CD4-positive, alpha-beta T cell (primary cell): ENCODE measurements at regions not wholly inside any gene's neighbourhood (a gene's known extent, or its start where the extent isn't known, plus 50 kb on each side); places are given as distances from the start of the nearest gene placed in this dataset.
"Not testable (repeated sequence)": the region's sequence is repeated elsewhere in the genome, so short reads cannot be mapped to it uniquely, and the experiment has no call there.

ENCODE experiments used
- ATAC-seq: fragments of 200-7000 bp; cut with Tn5 transposase; one replicate; pipeline ENCODE4 v1.10.0; 2022; ENCODE audit warnings: mild to moderate bottlenecking; ENCODE audit not compliant: poor library complexity
- CTCF ChIA-PET: fragments of 350-600 bp; sonication (Branson Sonifier 250); formaldehyde crosslinking; loops from one replicate; lab custom pipeline; 2021; ENCODE audit warnings: antibody characterized with exemption, inconsistent platforms; lab: Charles Lee
- POLR2A ChIA-PET: fragments of 350-600 bp; sonication (Branson Sonifier 250); formaldehyde crosslinking; loops from one replicate; lab custom pipeline; 2021; ENCODE audit warnings: antibody characterized with exemption, inconsistent platforms; lab: Charles Lee
- DNase-seq, 14 experiments: peaks; one replicate each; pipeline ENCODE4 v3.0.0-alpha.2; 2013 to 2020; ENCODE audit warnings: mixed read lengths in 2 of 14
- H3K27ac ChIP-seq, 2 donors: one replicate each; pipeline versions ENCODE4 v1.5.1 to v1.7.0; 2013; ENCODE audit warnings: low read length in 2 of 2, low read depth in 1 of 2, mild to moderate bottlenecking in 1 of 2
- H3K27me3 ChIP-seq, 2 experiments: 1 replicate in 1 of 2; 2 replicates in 1 of 2; pipeline versions ENCODE4 v1.6.1 to v1.7.0; 2013; ENCODE audit warnings: low read length in 2 of 2, control low read depth in 1 of 2, mild to moderate bottlenecking in 1 of 2, moderate library complexity in 1 of 2; ENCODE audit not compliant: insufficient read depth in 2 of 2, control insufficient read depth in 1 of 2
- H3K36me3 ChIP-seq: one replicate; pipeline ENCODE4 v1.6.1; 2013; ENCODE audit warnings: low read length, control low read depth; ENCODE audit not compliant: insufficient read depth
- H3K4me1 ChIP-seq: one replicate; pipeline ENCODE4 v1.6.1; 2013; ENCODE audit warnings: low read length, control low read depth; ENCODE audit not compliant: insufficient read depth
- H3K4me3 ChIP-seq: one replicate; pipeline ENCODE4 v1.5.1; 2013; ENCODE audit warnings: mild to moderate bottlenecking, low read length, moderate library complexity
- H3K9me3 ChIP-seq, 2 experiments: 1 replicate in 1 of 2; 2 replicates in 1 of 2; pipeline versions ENCODE4 v1.6.1 to v1.7.0; 2013; ENCODE audit warnings: low read length in 2 of 2, mild to moderate bottlenecking in 2 of 2, control low read depth in 1 of 2, moderate library complexity in 1 of 2; ENCODE audit not compliant: control insufficient read depth in 1 of 2, insufficient read depth in 1 of 2
- H3K27ac Mint-ChIP-seq: one replicate; pipeline ENCODE4 v1.8.0; 2020; ENCODE audit warnings: mixed read lengths
- H3K27me3 Mint-ChIP-seq: one replicate; pipeline ENCODE4 v1.8.0; 2021; ENCODE audit warnings: mixed read lengths
- H3K36me3 Mint-ChIP-seq: one replicate; pipeline ENCODE4 v1.8.0; 2021; ENCODE audit warnings: low read depth, mixed read lengths
- H3K4me1 Mint-ChIP-seq: one replicate; pipeline ENCODE4 v1.8.0; 2021; ENCODE audit warnings: low read depth, mixed read lengths
- H3K4me3 Mint-ChIP-seq: one replicate; pipeline ENCODE4 v1.8.0; 2020; ENCODE audit warnings: mild to moderate bottlenecking, mixed read lengths
- H3K9me3 Mint-ChIP-seq: one replicate; pipeline ENCODE4 v1.8.0; 2020; ENCODE audit warnings: mixed read lengths
- CTCF ChIP-seq: fragments of 200-600 bp; IDR thresholded peaks from one replicate; pipeline ENCODE4 v1.8.0; 2022; ENCODE audit warnings: antibody characterized with exemption, mild to moderate bottlenecking
- intact Hi-C, 2 experiments: fragments of 100-400 bp; cut with DNase I in 1 of 2; cut with micrococcal nuclease in 1 of 2; formaldehyde crosslinking; loops; one replicate each; pipeline versions ENCODE4 v1.15.1 to v1.9.0; 2023 to 2025; cut with DNase I, micrococcal nuclease

- H3K36me3 ChIP-seq, result no peaks in the 10 kb centered on the region
- intact Hi-C loops, result no loop called here
- no peak for DNase-seq
- ChIA-PET CTCF (no interaction called here), POLR2A (no interaction called here)
- TF ChIP-seq CTCF, result no peak
- Mint-ChIP-seq H3K4me1 (no peaks in the 10 kb centered on the region), H3K4me3 (no peak overlapping the region), H3K27me3 (no peaks in the 10 kb centered on the region), H3K36me3 (no peaks in the 10 kb centered on the region), H3K27ac (no peak overlapping the region), H3K9me3 (no peaks in the 10 kb centered on the region)
- no peak for ATAC-seq
- no peaks in the 10 kb centered on the region for H3K27me3 ChIP-seq
- no peaks in the 10 kb centered on the region for H3K4me1 ChIP-seq
- no peak overlapping the region for H3K4me3 ChIP-seq
- no peaks in the 10 kb centered on the region for H3K9me3 ChIP-seq
- H3K27ac ChIP-seq, result no peak overlapping the region
Observed at GRCh38 chr6:11944111-11944510, 68.0 kb upstream of the HIVEP1 start.

DNA sequence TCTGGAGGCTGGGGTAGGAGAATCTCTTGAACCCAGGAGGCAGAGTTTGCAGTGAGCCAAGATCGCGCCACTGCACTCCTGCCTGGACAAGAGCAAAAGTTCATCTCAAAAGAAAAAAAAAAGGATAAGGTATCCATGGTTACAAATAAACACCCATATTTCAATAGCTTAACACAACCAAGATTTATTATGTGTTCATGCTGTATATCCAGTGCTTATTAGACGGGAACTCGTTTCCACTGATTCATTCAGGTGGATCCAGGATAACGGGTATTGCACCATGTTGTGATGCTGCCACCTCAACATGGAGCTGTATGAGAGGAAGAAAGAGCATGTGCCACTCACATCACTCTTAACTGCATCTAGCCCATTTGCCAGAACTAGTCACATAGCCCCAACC, 69.1 kb upstream of the HIVEP1 start:
- no peaks in the 10 kb centered on the region for H3K36me3 ChIP-seq
- H3K4me3 Mint-ChIP-seq, result no peak overlapping the region
- H3K36me3 Mint-ChIP-seq, result no peaks in the 10 kb centered on the region
- CTCF ChIA-PET, result no interaction called here
- no peak overlapping the region for H3K27ac ChIP-seq
- no peak overlapping the region for H3K27ac Mint-ChIP-seq
- H3K4me1 ChIP-seq, result no peaks in the 10 kb centered on the region
- ATAC-seq (no peak), DNase-seq (no peak)
- no peak overlapping the region for H3K4me3 ChIP-seq
- no peaks in the 10 kb centered on the region for H3K9me3 ChIP-seq
- no peaks in the 10 kb centered on the region for H3K27me3 Mint-ChIP-seq
- H3K9me3 Mint-ChIP-seq, result no peaks in the 10 kb centered on the region
- TF ChIP-seq CTCF, result no peak
- H3K4me1 Mint-ChIP-seq, result no peaks in the 10 kb centered on the region
- intact Hi-C loops, result no loop called here
- POLR2A ChIA-PET, result interaction anchor here (0.8 kb wide), 1 partner anchor 65 kb away, joined by 3 read pairs; no protein-coding TSS in a partner anchor
- H3K27me3 ChIP-seq, result no peaks in the 10 kb centered on the region

GRCh38 chr6:11942185-11942864, 69.8 kb upstream of the HIVEP1 start:
- Histone ChIP-seq H3K9me3 (no peaks in the 10 kb centered on the region), H3K4me3 (no peak overlapping the region), H3K36me3 (no peaks in the 10 kb centered on the region), H3K27me3 (no peaks in the 10 kb centered on the region), H3K4me1 (no peaks in the 10 kb centered on the region), H3K27ac (no peak overlapping the region)
- TF ChIP-seq CTCF, result no peak
- intact Hi-C loops, result no loop called here
- no peak for DNase-seq
- H3K9me3 Mint-ChIP-seq, result no peaks in the 10 kb centered on the region
- H3K27ac Mint-ChIP-seq, result no peak overlapping the region
- no peaks in the 10 kb centered on the region for H3K4me1 Mint-ChIP-seq
- no peaks in the 10 kb centered on the region for H3K36me3 Mint-ChIP-seq
- peak; percentile 17 for ATAC-seq
- ChIA-PET CTCF (no interaction called here), POLR2A (interaction anchor here (0.8 kb wide), 1 partner anchor 66 kb away, joined by 3 read pairs; no protein-coding TSS in a partner anchor)
- H3K4me3 Mint-ChIP-seq, result no peak overlapping the region
- no peaks in the 10 kb centered on the region for H3K27me3 Mint-ChIP-seq

GRCh38 chr6:11940532-11941166, 71.5 kb upstream of the HIVEP1 start:
- H3K27me3 Mint-ChIP-seq, ATAC-seq, H3K9me3 Mint-ChIP-seq, H3K27ac ChIP-seq, H3K4me1 Mint-ChIP-seq, POLR2A ChIA-PET, DNase-seq, H3K27ac Mint-ChIP-seq, H3K36me3 ChIP-seq, CTCF ChIA-PET, H3K4me3 Mint-ChIP-seq, H3K4me3 ChIP-seq, H3K4me1 ChIP-seq, intact Hi-C loops, H3K27me3 ChIP-seq, H3K36me3 Mint-ChIP-seq, H3K9me3 ChIP-seq: not testable (repeated sequence)
